H7 (cell line): ENCODE measurements at regions not wholly inside any gene's neighbourhood (a gene's known extent, or its start where the extent isn't known, plus 50 kb on each side); places are given as distances from the start of the nearest gene placed in this dataset.
"Not testable (repeated sequence)": the region's sequence is repeated elsewhere in the genome, so short reads cannot be mapped to it uniquely, and the experiment has no call there.

ENCODE experiments used
- DNase-seq: peaks from one replicate; pipeline ENCODE4 v3.0.0; 2012
- H3K27me3 ChIP-seq: 2 replicates; pipeline ENCODE4 v1.6.0; 2011; ENCODE audit warnings: mild to moderate bottlenecking, low read length; ENCODE audit not compliant: control insufficient read depth, insufficient read depth
- H3K36me3 ChIP-seq: replicated peaks from 2 replicates; pipeline ENCODE4 v1.5.1; 2011; ENCODE audit warnings: low read length; ENCODE audit not compliant: control insufficient read depth, insufficient read depth
- H3K4me3 ChIP-seq: 2 replicates; pipeline ENCODE4 v1.5.1; 2011; ENCODE audit warnings: low read depth, mild to moderate bottlenecking, control low read depth, low read length, moderate library complexity; ENCODE audit not compliant: insufficient read depth

DNA sequence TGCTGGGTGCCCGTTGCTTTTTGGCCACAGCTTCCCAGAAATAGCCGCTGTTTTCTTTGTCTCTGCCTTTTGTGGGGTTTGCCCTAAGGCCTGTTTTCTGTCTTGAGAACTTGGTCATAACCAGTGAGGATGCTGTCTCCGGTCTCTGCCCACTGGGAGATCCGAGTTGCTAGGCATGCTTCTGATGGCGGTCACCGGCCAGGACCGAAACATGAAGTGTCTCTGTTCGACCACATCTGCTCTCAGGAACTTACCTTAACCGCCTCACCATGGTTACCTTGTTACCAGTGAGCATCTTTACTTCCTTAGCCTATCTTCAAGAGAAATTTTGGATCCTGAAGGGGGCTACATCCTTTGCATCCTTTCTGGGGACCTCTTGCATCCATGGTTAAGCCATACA is 91.9 kb downstream of the RTP5 start:
- no peak overlapping the region for H3K4me3 ChIP-seq
- no peak for DNase-seq
- no peaks in the 10 kb centered on the region for H3K36me3 ChIP-seq
- no peaks in the 10 kb centered on the region for H3K27me3 ChIP-seq

DNA sequence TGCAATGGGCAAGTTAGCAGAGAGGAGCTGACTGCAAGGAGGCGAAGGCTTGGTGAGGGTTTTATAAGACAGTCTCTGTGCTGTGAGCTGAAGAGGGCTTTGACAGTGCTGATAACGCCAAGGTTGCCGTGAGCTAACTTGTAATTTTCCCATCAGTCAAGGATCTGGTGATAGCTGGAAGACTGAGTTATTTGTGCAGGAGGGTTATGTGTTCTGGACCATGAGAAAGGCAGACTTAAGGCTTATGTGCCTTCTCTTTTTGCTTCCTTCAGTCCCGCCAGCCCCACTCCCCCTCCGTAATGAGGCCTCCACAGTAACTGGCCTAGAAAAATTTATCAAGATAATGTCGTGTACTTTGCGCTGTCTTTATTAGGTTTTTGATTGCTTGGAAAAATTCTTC is 94.6 kb downstream of the RTP5 start:
- DNase-seq, result no peak
- no peaks in the 10 kb centered on the region for H3K36me3 ChIP-seq
- H3K4me3 ChIP-seq, result no peak overlapping the region
- H3K27me3 ChIP-seq, result no peaks in the 10 kb centered on the region

GRCh38 chr2:241965931-241966412 is 96.4 kb downstream of the RTP5 start:
- H3K27me3 ChIP-seq, result no peaks in the 10 kb centered on the region
- H3K4me3 ChIP-seq, result no peak overlapping the region
- no peak for DNase-seq
- H3K36me3 ChIP-seq, result no peaks in the 10 kb centered on the region

DNA sequence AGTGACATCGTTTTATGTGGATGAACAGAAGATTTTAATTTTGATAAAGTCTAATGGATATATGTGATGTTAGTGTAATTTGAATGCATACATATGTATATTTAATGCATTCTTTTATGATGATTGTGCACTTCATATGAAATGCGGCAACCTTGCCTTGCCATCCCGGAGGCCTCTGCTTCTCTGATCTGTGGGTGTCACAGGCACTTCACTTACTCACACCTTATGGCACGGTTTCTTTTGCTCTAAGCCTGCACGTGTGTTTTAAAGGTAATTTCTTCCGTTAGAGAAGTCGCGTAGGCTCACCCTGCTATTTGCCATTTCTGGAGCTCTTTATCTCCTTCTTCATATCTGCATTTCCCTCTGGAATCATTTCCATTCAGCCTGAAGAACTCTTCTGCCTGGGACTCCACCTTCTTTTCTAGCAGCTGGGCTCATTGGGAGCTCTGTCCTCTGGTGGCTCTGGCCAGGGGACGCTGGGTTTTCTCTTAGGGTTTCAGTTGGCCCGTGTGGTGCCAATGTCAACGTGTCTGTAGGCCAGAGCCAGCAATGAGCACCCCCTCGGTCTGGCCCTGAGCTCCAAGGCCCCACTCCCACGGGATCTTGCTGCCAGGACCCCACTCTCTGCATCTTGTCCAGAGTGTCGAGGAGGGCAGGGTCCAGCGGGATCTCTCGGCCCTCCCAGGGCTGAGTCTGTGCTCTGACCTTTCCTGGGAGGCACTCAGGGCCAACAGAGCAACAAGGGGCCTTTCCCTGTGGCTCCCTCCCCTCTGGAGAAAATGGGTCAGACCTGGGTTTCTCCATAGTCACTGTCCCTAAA is 97.3 kb downstream of the RTP5 start:
- Histone ChIP-seq H3K4me3 (no peak overlapping the region), H3K27me3 (no peaks in the 10 kb centered on the region), H3K36me3 (no peaks in the 10 kb centered on the region)
- DNase-seq, result no peak

DNA sequence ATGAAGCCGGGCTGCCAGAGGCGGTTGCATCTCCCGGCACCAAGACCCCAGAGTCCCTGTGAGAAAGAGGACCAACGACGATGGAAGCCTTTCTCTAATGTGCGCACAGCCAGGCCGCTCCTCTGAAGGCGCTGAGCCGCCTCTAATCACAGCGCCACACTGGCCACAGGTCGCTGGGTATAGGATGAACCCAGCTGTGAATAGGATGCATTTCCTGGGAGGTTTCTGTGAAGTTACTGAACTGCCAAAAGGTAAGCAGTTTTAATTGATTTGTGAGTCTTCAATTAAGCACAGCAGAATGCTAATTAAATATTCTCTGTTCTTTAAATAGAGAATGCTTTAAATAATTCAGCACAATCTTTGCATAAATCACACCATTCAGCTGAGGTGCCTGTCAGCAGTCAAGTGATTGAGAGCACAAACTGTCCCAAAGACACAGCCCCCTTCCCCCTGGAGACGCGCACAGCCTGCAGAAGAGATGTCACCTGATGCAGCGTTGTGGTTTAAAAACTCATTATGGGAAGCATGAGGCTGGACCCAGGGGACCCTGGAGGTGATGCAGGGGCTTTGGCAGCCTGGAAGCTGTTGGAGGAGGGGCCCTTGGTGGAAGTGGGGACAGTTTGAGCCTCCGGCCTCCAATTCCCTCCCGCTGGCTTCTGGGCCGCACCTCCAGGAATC is 98.1 kb downstream of the RTP5 start:
- no peak for DNase-seq
- Histone ChIP-seq H3K27me3 (no peaks in the 10 kb centered on the region), H3K4me3 (no peak overlapping the region), H3K36me3 (no peaks in the 10 kb centered on the region)

DNA sequence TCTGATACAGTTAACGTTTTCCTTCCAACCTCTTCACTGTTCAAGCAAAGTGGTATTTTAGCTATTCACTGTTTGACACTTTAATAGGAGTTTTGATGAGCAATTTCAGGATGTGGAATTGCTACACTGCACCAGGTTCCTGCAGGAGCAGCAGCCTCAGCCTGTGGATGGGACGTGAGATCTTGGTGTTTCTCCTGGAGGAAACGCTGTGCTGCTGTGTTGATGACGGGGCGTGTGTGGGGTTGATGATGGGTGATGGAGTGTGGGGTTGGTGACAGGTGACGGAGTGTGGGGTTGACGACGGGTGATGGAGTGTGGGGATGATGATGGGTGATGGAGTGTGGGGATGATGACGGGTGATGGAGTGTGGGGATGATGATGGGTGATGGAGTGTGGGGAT is 98.9 kb downstream of the RTP5 start:
- no peak overlapping the region for H3K4me3 ChIP-seq
- H3K36me3 ChIP-seq, result no peaks in the 10 kb centered on the region
- H3K27me3 ChIP-seq, result no peaks in the 10 kb centered on the region
- DNase-seq, result no peak

GRCh38 chr2:241969182-241969581 is 99.7 kb downstream of the RTP5 start:
- not testable (repeated sequence) for H3K27me3 ChIP-seq, H3K4me3 ChIP-seq, DNase-seq, H3K36me3 ChIP-seq

DNA sequence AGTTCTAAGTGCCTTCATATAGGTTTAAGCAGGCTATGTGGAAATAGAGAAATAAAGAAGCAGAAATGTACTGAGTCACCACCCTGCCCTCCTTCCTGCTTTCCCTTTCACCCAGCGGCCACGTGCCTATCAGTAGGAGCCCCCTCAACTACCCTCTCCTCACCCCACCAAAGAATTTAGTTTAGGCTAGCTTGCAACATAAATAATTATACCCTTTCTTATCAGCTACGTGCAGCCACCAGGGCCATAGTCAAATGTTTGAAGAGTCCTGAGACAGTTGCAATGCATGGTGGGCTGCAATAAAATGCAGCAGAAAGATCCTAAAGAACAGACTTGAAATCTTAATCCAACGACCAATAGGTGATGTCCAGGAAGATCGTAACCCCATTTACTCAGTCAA is 101.2 kb downstream of the RTP5 start:
- Histone ChIP-seq H3K27me3 (no peaks in the 10 kb centered on the region), H3K36me3 (no peaks in the 10 kb centered on the region), H3K4me3 (no peak overlapping the region)
- no peak for DNase-seq

GRCh38 chr2:241974096-241974495 is 104.6 kb downstream of the RTP5 start:
- no peak for DNase-seq
- H3K4me3 ChIP-seq, result no peak overlapping the region
- no peaks in the 10 kb centered on the region for H3K36me3 ChIP-seq
- no peaks in the 10 kb centered on the region for H3K27me3 ChIP-seq

DNA sequence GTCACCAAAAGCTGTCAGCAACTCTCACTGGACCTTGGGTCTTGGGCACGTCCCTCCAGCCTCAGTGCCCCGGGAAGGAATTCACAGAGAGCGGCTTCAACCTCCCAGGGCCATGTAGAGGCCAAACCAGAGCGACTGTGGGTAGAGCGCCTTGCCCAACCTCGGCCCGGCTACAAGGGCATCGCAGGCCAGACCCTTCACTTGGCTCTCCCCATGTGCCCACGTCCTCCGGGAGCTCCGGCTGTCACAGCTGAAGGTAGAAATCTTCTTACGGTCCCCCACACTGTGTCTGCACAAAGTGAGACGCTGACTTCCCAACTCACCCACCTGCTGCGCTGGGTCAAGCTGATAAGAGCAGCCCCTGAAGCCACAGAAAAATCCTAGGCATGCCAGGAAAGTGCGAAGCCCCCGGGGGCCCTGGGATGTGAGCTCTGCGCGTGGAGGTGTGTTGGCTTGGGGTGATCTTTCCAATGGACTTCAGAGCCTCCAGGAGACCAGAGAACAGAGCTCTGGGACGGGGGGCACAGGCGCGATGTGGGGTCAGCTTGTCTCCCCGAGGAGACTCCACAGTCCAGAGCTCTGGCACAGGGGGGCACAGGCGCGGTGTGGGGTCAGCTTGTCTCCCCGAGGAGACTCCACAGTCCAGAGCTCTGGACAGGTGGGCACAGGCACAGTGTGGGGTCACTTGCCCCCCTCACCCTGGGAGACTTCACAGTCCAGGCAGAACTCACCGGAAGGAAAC is 105.5 kb downstream of the RTP5 start:
- no peak for DNase-seq
- no peak overlapping the region for H3K4me3 ChIP-seq
- H3K36me3 ChIP-seq, result no peaks in the 10 kb centered on the region
- H3K27me3 ChIP-seq, result no peaks in the 10 kb centered on the region

GRCh38 chr2:241975593-241976284 is 106.2 kb downstream of the RTP5 start:
- DNase-seq, result no peak

DNA sequence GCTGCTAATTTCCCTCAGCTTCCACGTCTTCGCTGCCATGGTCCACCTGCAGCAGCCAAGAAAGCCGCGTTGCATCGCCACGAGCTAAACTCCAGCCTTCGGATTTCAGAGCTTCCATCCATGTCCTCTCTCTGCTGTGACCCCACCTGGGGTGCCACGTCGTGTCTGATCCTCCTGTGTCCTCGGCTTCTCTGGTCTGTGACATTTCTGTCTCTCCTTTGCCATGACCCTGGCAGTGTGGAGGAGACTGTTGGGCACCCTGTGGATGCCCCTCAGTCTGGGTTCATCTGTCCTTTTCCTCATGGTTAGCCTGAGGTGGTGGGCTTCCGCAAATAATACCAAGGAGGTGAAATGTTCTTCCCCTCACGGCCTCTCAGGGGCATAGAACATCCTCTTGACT is 106.8 kb downstream of the RTP5 start:
- no peak for DNase-seq
- Histone ChIP-seq H3K36me3 (no peaks in the 10 kb centered on the region), H3K27me3 (no peaks in the 10 kb centered on the region), H3K4me3 (no peak overlapping the region)

More at GRCh38 chr2:241975593-241976284, 106.2 kb downstream of the RTP5 start:
- Histone ChIP-seq H3K4me3 (no peak overlapping the region), H3K27me3 (no peaks in the 10 kb centered on the region), H3K36me3 (no peaks in the 10 kb centered on the region)

DNA sequence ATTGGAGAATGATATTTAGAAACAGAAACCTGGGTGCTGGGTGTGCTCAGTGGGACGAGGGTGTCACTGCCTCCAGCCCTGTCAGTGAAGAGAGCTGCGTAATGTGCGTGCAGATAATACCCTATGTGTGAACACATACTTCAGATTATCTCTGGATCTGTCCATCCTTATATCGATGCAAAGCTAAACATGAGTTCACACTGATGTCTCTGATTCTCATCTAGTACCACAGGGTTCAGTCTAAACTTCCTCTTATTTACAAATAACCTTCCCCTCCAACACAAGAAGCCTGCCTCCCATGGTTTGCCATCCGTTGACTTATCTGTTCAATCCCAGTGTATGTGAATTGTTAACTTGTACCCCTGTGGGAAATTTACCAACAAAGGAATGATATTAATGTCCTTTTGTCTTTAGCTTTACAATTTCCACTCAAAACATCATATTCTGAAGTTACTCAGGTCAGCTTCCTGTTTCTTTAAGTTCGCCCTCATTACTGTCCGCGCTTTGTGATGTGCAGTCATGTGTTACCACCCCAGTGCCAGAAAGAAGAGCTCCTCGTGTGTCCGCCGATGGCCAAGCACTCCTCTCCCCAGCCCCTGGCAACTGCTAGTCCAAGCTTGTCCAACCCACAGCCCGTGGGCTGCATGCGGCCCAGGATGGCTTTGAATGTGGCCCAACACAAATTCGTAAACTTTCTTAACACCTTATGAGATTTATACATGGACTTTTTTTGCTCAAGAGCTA is 108.2 kb downstream of the RTP5 start:
- DNase-seq, result no peak
- H3K4me3 ChIP-seq, result no peak overlapping the region
- H3K27me3 ChIP-seq, result no peaks in the 10 kb centered on the region
- no peaks in the 10 kb centered on the region for H3K36me3 ChIP-seq

DNA sequence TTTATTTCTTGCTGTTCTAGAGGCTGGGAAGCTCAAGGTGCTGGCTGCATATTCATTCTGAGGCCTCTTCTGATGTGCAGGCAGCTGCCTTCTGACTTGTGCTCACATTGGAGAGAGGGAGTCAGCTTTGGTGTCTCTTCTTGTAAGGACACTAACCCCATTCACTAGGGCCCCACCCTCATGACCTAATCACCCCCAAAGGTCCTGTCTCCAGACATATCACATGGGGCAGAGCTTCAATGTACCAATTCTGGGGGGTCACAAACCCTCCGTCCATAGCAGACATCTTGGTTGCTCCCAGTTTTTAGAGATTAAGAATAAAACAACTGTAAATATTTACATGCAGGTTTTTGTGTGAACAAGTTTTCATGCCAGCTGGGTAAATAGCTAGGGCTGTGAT is 109.1 kb downstream of the RTP5 start:
- DNase-seq, result no peak
- H3K4me3 ChIP-seq, result no peak overlapping the region
- H3K27me3 ChIP-seq, result no peaks in the 10 kb centered on the region
- no peaks in the 10 kb centered on the region for H3K36me3 ChIP-seq
